ENCODE measurements at regions not wholly inside any gene's neighbourhood (a gene's known extent, or its start where the extent isn't known, plus 50 kb on each side); places are given as distances from the start of the nearest gene placed in this dataset.

DNA sequence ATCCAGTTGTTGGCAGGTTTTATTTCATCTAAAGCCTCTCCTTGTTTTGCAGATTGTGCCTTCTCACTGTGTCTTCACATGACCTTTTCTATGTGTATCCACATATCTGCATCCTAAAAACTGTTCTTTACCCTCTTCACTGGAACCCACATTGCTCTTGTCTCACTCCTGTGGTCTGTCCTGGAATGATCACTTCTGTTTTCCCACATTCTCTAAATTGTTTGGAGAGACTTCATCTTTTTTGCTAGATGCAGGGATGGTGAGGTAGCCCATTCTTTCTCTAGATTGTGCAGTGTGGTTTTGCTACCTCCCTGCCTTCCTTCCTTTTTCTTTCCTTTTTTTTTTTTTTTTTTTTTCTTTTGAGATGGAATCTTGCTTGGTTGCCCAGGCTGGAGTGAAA, 608.6 kb upstream of the MIR17HG start:
- no peaks in the 10 kb centered on the region for H3K36me3 ChIP-seq
- no peak for DNase-seq (ENCODE audit: low spot score in 2 of 2)
- peaks cover 0 to 3% of the 10 kb centered on the region in 2 donors for H3K9me3 ChIP-seq
- no peaks in the 10 kb centered on the region for H3K4me1 ChIP-seq
- H3K27me3 ChIP-seq = no peaks in the 10 kb centered on the region
- intact Hi-C loops (cut with DNase I) = no loop called here
- H3K4me3 ChIP-seq = no peak overlapping the region
- TF ChIP-seq, protein P1, sequence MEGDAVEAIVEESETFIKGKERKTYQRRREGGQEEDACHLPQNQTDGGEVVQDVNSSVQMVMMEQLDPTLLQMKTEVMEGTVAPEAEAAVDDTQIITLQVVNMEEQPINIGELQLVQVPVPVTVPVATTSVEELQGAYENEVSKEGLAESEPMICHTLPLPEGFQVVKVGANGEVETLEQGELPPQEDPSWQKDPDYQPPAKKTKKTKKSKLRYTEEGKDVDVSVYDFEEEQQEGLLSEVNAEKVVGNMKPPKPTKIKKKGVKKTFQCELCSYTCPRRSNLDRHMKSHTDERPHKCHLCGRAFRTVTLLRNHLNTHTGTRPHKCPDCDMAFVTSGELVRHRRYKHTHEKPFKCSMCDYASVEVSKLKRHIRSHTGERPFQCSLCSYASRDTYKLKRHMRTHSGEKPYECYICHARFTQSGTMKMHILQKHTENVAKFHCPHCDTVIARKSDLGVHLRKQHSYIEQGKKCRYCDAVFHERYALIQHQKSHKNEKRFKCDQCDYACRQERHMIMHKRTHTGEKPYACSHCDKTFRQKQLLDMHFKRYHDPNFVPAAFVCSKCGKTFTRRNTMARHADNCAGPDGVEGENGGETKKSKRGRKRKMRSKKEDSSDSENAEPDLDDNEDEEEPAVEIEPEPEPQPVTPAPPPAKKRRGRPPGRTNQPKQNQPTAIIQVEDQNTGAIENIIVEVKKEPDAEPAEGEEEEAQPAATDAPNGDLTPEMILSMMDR (IDR thresholded peaks at IDR 0.05) = no peak
- no peak overlapping the region for H3K27ac ChIP-seq

DNA sequence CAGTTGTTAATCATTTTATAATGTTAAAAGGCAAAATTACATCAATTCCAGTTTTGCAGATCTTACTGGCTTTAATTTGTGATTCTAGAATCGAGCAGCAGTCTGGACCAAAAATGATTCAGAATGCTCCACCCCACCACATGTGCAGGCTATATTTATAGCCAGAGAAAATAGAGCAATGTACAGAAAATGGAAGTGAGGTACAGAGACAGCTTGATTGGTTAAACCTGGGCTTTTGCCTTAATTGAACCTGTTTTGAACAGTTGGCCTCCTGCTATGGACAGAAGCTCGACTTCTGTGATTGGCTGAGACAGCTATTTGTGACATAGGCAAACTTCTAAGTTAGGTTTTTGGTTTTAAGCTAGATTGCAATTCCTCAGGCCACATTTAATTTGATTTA, 607.4 kb upstream of the MIR17HG start:
- no peak overlapping the region for H3K4me3 ChIP-seq
- H3K9me3 ChIP-seq = peaks cover 0 to 3% of the 10 kb centered on the region in 2 donors
- intact Hi-C loops (cut with DNase I) = no loop called here
- TF ChIP-seq, protein P1 (IDR thresholded peaks at IDR 0.05) = no peak
- no peak for DNase-seq (ENCODE audit: low spot score in 2 of 2)
- no peaks in the 10 kb centered on the region for H3K36me3 ChIP-seq
- no peaks in the 10 kb centered on the region for H3K27me3 ChIP-seq
- H3K4me1 ChIP-seq = no peaks in the 10 kb centered on the region
- no peak overlapping the region for H3K27ac ChIP-seq

DNA sequence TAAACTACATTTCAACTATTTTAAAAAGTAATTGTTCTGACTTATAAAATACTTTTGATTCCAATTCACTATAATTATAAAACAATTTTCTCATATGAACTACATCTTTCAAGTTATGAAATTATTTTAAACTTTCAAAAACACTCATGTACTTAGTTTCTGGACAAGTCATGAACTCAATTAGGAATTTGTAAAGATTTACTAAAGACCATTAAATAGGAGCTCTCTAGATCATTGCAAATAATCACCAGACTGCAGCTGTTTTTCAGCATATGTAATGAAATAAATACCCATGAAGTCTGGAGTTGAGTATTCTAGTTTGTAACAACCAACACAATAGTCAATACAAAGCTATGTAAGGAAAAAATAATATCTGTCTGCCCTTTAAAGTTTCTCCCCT, 605.1 kb upstream of the MIR17HG start:
- Histone ChIP-seq H3K4me1 (no peaks in the 10 kb centered on the region), H3K27me3 (no peaks in the 10 kb centered on the region), H3K36me3 (no peaks in the 10 kb centered on the region), H3K27ac (no peak overlapping the region), H3K4me3 (no peak overlapping the region), H3K9me3 (no peaks in the 10 kb centered on the region)
- intact Hi-C loops (cut with DNase I) = no loop called here
- DNase-seq (ENCODE audit: low spot score in 2 of 2) = no peak
- TF ChIP-seq, protein P1 (IDR thresholded peaks at IDR 0.05) = no peak

DNA sequence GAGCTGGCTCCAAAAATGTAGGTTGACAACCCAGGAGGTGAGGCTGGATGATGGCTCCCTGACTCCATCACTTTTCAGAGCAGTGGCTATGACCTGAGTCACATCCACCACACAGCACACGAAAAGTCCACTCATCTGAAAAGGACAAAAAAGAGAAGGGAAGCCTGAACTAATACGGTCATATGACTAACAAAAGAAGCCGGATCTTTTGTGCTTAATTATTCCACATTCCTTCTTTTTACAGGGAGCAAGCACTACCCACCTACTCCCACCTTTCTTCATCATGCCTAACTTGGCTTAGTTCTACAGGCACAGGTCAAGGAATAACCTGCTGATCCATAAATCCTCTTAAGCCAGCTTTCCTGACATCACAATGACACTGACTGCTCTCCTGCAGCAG, 601.3 kb upstream of the MIR17HG start:
- DNase-seq (ENCODE audit: low spot score in 2 of 2) = no peak
- H3K27ac ChIP-seq = no peak overlapping the region
- no peaks in the 10 kb centered on the region for H3K4me1 ChIP-seq
- no peaks in the 10 kb centered on the region for H3K36me3 ChIP-seq
- intact Hi-C loops (cut with DNase I) = no loop called here
- H3K9me3 ChIP-seq = no peaks in the 10 kb centered on the region
- no peak overlapping the region for H3K4me3 ChIP-seq
- TF ChIP-seq, protein P1 (IDR thresholded peaks at IDR 0.05) = no peak
- H3K27me3 ChIP-seq = no peaks in the 10 kb centered on the region

DNA sequence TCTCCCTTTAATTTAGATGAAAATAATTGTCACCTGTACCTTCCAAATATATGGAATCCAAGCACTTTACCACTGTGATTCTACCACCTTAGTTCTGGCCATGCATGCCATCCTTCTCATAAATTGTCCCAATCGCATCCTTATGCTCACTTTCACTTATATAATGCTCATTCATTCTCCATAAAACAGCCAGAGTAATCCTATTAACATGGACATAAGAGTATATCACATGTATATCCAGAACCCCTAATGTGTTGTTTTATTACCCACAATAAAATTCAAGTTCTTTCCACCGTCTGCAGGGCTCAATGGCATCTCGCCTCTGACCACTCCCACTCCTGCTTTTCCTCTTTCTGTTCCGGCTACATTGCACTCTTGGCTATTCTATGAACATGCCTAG, 597.5 kb upstream of the MIR17HG start:
- H3K9me3 ChIP-seq = no peaks in the 10 kb centered on the region
- H3K36me3 ChIP-seq = no peaks in the 10 kb centered on the region
- H3K4me1 ChIP-seq = no peaks in the 10 kb centered on the region
- TF ChIP-seq, protein P1 (IDR thresholded peaks at IDR 0.05) = no peak
- no peaks in the 10 kb centered on the region for H3K27me3 ChIP-seq
- intact Hi-C loops (cut with DNase I) = no loop called here
- no peak for DNase-seq (ENCODE audit: low spot score in 2 of 2)
- no peak overlapping the region for H3K4me3 ChIP-seq
- no peak overlapping the region for H3K27ac ChIP-seq

DNA sequence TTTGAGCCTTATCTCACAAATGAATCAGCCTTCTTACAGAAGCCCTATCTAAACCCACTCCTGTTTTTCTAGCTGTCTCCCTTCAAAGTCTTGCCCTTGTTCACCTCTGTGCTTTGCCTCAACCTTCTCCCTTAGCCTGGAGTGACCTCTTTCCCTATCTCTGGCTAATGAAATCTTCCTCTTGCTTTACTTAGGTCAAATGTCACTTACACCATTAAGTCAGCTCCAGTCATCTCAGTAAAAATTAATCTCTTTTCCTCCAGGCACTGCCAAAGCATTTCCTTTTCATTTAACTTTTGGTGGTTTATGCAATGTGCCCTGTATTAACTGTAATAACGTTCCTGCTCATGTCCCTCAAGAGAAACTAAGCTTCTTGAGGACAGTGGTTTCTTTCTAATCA, 596.5 kb upstream of the MIR17HG start:
- TF ChIP-seq, protein P1 (IDR thresholded peaks at IDR 0.05) = no peak
- Histone ChIP-seq H3K4me3 (no peak overlapping the region), H3K27me3 (no peaks in the 10 kb centered on the region), H3K9me3 (no peaks in the 10 kb centered on the region), H3K36me3 (no peaks in the 10 kb centered on the region), H3K4me1 (no peaks in the 10 kb centered on the region), H3K27ac (no peak overlapping the region)
- DNase-seq (ENCODE audit: low spot score in 2 of 2) = no peak
- intact Hi-C loops (cut with DNase I) = no loop called here
